GM18951 (cell line): ENCODE measurements at regions not wholly inside any gene's neighbourhood (a gene's known extent, or its start where the extent isn't known, plus 50 kb on each side); places are given as distances from the start of the nearest gene placed in this dataset.

Source experiments
- POLR2A ChIP-seq: IDR thresholded peaks from 4 replicates; pipeline ENCODE4 v1.6.1; 2011; ENCODE audit warnings: mild to moderate bottlenecking; ENCODE audit not compliant: insufficient read length, insufficient read depth; ENCODE audit errors: extremely low read depth
- in situ Hi-C: fragments of 300-500 bp; cut with MboI; formaldehyde crosslinking; loops from one replicate; pipeline ENCODE4 v1.12.0; 2022; ENCODE audit warnings: low sequenced_read_pairs, mixed read lengths, inconsistent platforms; ENCODE audit not compliant: unreplicated experiment

DNA sequence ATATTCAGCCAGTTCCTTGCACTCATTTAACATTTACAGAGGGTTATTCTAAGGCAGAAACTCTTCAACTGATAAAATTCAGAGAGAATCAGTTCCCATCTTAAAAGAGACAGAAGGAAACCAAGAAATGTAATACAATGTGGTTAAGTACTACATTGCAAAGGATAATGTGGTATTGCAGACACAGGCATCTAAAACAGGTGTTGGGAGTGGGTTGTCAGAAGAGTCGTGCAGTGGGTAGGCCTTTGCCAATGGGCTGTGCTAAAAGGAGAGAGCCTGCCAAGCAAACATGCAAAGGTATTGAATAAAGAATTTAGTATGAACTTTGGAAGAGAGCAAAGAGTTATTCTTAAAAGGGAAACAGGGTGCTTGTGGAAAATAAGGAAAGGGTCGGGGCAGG lies 1044.4 kb upstream of the DIAPH2 start:
- no peak for TF ChIP-seq POLR2A
- in situ Hi-C loops, result no loop called here

DNA sequence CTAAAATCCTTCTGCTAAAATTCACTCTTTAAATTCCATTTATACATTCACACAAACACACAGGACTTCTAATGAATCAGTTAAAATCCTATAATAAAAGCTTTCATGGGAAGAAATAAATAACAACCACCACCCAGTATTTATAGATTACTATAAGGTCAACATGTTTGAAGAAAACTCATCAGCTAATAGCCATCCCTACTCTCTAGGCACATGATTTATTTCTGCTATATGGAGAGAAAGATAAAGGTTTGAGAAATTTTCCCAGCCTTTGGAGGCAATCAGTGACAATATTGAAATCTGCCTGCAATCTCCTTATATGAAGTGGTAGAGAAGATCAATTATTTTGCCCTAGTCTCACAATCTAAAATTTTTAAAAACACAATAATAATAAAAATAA lies 1038.9 kb upstream of the DIAPH2 start:
- no peak for TF ChIP-seq POLR2A
- in situ Hi-C loops, result no loop called here

DNA sequence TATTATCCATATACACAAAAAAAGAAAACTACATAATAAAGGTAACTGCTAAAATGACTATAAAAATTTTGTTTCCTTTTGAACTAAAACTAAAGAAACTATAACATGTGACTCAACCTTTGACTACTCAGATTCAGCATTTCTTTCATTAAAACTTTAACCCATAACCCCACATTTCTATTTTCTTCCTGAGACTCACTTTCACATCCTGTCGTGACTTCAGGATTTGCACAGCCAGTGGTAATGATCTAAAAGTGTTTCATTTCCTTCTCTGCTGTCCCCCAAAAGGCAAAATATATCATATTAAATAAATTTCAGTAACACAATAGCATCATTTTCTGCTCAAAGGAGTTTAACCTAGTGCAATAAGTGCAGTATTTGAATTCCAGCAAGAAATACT lies 1022.4 kb upstream of the DIAPH2 start:
- in situ Hi-C loops, result no loop called here
- TF ChIP-seq POLR2A, result no peak

DNA sequence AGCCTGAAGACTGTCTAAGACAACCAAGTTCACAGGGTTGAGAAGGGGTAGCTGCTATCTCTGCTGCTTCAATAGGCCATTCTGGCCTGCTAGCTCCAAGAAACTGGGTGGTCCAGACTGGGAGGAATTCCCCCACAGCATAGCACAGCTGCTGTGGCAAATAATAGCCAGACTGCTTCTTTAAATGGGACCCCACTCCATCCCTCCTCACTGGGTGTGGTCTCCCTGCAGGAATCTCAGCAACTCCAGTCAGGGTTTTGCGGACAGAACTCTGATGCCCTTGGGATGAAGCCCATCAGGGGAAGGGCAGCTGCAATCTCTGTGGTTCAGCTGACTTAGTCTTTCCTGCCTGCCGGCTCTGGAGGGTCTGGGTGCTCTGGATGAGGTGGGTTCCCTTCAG lies 1018.6 kb upstream of the DIAPH2 start:
- in situ Hi-C loops, result no loop called here
- TF ChIP-seq POLR2A, result no peak

DNA sequence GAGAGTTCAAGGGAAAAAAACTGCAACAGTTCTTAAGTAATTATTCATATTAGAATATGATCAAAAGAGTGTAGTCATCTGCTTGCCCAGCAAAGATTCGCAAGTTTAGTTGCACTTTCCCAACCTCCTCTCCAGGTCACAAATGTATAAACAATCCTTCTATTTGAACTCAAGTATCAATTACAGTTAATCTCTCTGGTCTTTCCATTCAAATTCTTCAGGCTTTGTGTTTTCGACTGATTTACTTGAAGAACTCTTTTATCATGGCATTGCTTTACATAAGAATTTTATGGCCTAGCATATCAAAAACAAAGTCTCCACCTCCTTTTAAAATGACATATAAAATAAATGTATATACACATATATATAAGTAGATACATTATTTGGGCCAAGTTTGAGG lies 1009.6 kb upstream of the DIAPH2 start:
- no peak for TF ChIP-seq POLR2A
- in situ Hi-C loops, result no loop called here

DNA sequence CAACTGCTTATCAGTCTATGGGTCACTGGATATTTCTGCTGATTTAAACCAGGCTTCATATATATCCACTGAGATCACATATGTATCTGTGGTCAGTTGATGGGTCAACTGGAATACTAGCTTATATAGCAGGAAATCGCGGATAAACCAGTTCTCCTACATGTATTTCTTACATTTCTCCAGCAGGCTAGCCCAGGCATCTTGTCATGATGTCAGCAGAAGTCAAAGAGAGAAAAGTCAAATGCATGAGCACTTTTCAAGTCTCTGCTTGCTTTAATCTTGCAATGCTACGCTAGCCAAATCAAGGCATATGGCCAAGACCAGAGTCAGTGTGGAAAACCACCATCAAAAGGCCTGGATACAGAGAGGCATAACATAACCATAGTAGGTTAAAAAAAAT lies 1008.8 kb upstream of the DIAPH2 start:
- no peak for TF ChIP-seq POLR2A
- in situ Hi-C loops, result no loop called here

DNA sequence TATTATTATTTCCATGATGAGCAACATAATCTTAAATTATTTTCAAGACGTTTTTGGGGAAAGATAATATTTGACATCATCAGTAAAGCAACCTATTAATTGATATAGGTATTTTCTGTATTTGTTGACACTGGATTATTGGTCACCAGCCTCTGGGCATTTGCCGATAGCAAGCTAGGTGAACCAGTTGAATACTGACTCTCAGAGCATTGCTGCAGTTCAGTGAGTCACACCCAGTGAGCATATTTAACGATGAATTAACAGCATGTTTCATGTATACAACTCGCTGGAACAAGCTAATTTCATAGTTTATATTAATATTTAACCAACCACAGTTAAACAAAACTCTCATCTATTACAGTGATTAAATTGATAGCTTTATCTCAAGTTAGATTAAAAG lies 1006.0 kb upstream of the DIAPH2 start:
- TF ChIP-seq POLR2A, result no peak
- in situ Hi-C loops, result no loop called here

DNA sequence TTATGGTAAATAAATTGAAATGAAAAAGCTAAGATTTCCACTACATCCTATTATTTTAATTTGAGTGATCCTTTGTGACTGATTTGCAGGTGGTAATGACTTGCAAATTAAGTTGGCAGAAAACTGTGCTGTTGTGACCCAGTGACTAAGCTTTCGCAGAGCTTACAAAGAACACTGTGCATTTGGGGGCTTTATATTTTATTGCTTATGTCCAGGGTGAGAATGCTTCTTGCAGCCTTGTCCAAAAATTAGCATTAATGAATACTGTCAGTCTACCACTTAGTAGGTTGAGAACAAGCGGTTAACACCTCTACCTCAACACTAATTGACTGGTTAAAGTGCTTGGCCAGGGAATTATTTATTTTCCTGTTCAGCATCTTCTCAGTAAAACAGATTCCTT lies 991.3 kb upstream of the DIAPH2 start:
- no peak for TF ChIP-seq POLR2A
- in situ Hi-C loops, result no loop called here

DNA sequence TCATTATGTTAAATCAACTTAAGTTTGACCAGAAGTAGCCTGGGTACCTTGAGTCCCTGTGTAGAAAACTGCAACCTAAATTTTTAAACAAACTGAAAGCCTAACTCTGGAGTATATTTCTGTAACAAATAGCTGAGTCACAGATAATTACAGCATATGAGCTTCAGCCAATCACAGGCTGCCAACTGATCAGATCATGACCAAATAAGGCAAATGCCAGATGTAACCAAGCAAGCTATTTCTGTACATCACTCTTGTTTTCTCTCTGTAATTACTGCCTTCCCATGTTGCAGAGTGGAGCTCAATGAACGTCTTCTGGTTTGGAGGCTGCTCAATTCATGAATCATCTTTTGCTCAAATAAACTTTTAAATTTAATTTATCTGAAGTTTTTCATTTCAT lies 980.9 kb upstream of the DIAPH2 start:
- no peak for TF ChIP-seq POLR2A
- in situ Hi-C loops, result no loop called here

DNA sequence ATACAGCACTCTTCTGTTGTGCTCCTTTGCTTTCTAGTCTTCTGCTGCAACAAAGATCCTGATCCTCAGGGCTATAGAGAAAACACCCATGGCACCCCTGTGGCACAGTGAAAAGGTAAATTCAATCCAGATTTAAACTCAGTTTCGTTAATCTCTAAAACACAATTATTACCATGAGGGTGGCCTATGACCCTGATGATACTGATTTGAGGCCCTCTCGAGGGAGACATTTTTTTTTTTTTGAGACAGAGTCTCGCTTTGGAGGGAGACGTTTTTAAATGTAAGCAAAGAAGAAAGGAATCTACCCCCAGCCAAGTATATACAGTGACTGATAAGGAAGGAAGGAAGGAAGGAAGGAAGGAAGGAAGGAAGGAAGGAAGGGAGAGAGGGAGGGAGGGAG lies 967.8 kb upstream of the DIAPH2 start:
- no peak for TF ChIP-seq POLR2A
- in situ Hi-C loops, result no loop called here

DNA sequence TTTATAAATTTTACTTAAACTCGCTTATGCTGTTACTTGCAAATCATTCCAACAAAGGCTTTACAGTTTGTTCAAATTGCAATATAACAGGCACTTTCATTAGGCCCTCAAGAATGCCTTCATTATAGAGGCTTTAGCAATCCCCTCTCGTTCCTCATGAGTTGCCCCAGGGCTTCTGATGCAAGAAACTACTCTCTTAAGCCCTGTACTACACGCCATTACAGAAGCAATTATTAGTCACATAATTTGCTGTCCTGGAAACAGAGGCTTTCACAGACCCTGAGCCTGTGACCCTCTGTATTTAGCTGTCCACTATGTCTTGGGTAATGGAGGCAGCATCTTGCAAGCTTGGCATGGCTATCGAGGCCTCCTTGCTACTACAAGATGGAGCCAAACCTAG lies 965.9 kb upstream of the DIAPH2 start:
- in situ Hi-C loops, result no loop called here
- no peak for TF ChIP-seq POLR2A

DNA sequence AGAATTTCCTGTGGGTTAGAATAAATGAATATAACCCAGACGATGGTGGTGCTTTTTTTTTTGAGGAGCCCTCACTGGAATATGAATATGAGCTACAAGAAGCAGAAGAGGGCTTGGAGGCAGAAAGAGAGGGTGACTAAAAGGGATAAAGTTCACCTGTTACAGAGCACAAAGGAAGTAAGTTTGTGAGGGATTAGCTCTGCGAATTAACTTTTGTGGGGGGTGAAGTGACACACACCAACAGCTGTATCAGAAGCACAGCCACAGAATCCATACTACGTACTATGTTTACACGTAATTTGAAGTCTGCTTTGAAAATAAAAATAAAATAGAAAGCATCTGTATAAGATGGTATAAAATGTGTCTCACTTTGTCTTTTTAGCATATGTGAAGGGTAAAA lies 963.6 kb upstream of the DIAPH2 start:
- TF ChIP-seq POLR2A, result no peak
- in situ Hi-C loops, result no loop called here

DNA sequence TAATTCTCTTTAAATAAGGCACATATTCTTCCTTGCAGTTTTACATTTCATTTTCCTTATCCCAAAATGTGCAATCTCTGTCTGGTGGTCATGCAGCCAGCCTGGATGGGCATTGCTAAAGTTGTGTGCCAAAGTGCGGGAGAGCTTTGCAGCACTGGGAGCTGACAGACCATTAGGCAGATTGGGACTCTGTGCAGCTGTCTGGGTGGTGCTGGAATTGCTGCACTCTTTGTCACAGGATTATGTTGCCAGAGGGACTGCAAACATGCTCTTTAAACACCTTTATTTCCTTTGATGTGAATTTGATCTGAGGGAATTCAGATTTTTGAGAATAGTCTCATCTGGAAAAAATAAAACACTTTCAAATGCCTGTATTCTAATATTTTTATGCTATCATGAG lies 956.2 kb upstream of the DIAPH2 start:
- no peak for TF ChIP-seq POLR2A
- in situ Hi-C loops, result no loop called here

DNA sequence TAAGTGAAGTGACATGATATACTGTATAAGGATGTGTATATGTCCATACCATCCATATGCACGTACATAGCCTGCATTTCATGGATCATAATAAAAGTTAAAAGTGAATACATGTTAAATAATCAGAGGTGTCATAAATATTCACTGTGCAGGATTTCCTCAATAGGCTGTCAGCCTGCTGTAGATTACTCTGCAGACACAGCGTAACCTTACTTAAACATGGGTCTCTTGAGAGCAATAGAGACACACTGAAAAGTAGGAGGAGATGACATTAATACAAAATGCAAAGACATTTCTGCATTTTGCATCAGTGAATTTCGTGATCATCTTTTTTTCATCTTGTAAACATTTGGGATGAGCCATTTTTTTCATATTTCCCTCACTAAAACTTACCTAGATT lies 955.2 kb upstream of the DIAPH2 start:
- in situ Hi-C loops, result no loop called here
- TF ChIP-seq POLR2A, result no peak

DNA sequence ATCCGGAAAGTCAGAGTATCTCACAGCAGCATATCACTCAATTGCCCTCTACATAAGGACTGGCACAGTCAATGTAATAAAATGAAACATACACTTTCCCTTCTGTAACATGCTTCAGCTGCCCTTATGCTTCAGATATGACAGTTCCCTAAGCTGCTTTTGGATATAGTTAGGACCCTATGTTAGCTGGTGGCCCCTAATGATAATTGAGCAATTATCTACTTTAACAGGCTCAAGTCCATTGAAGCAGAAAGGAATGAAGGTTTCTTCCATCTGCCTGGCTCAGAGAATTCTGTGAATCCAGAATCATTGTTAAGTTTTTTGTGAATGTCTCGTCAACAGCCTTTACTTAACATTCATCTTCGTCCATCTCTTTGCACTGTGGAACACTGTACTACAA lies 951.2 kb upstream of the DIAPH2 start:
- in situ Hi-C loops, result no loop called here
- TF ChIP-seq POLR2A, result no peak
